ENCODE measurements at regions not wholly inside any gene's neighbourhood (a gene's known extent, or its start where the extent isn't known, plus 50 kb on each side); places are given as distances from the start of the nearest gene placed in this dataset.

GRCh38 chr10:29851241-29851640 lies 208.1 kb downstream of the JCAD start:
- DNase-seq, result no peak

- no peak for DNase-seq
Observed at GRCh38 chr10:29850371-29850770, 209.0 kb downstream of the JCAD start.

- DNase-seq, result no peak
Observed at GRCh38 chr10:29849886-29850285, 209.5 kb downstream of the JCAD start.

- peak; percentile 87 for DNase-seq
Observed at GRCh38 chr10:29849126-29849833, 210.1 kb downstream of the JCAD start.

- no peak for DNase-seq
Observed at GRCh38 chr10:29846881-29847280, 212.1 kb upstream of the SVIL start.

- no peak for DNase-seq
Observed at GRCh38 chr10:29845166-29845565, 210.4 kb upstream of the SVIL start.

- no peak for DNase-seq
Observed at GRCh38 chr10:29843143-29843542, 208.4 kb upstream of the SVIL start.

- DNase-seq, result peak; percentile 33
Observed at GRCh38 chr10:29841724-29842649, 207.2 kb upstream of the SVIL start.

- DNase-seq, result no peak
Observed at GRCh38 chr10:29840516-29841276, 205.9 kb upstream of the SVIL start.

- no peak for DNase-seq
Observed at GRCh38 chr10:29839826-29840515, 205.2 kb upstream of the SVIL start.

- DNase-seq, result no peak
Observed at GRCh38 chr10:29838539-29838938, 203.8 kb upstream of the SVIL start.

- DNase-seq, result no peak
Observed at GRCh38 chr10:29837586-29837985, 202.8 kb upstream of the SVIL start.

- DNase-seq, result no peak
Observed at GRCh38 chr10:29836396-29836795, 201.6 kb upstream of the SVIL start.

GRCh38 chr10:29835055-29835454 lies 200.3 kb upstream of the SVIL start:
- DNase-seq, result peak; percentile 7

- no peak for DNase-seq
Observed at GRCh38 chr10:29830531-29831512, 196.1 kb upstream of the SVIL start.

GRCh38 chr10:29829776-29830175 lies 195.0 kb upstream of the SVIL start:
- no peak for DNase-seq

- no peak for DNase-seq
Observed at GRCh38 chr10:29828956-29829355, 194.2 kb upstream of the SVIL start.

GRCh38 chr10:29828440-29828894 lies 193.7 kb upstream of the SVIL start:
- DNase-seq, result no peak

GRCh38 chr10:29827512-29827911 lies 192.7 kb upstream of the SVIL start:
- no peak for DNase-seq

- no peak for DNase-seq
Observed at GRCh38 chr10:29826801-29827450, 192.2 kb upstream of the SVIL start.

GRCh38 chr10:29826221-29826620 lies 191.4 kb upstream of the SVIL start:
- DNase-seq, result no peak
